Glomerular visceral epithelial cell (primary cell): ENCODE measurements at regions not wholly inside any gene's neighbourhood (a gene's known extent, or its start where the extent isn't known, plus 50 kb on each side); places are given as distances from the start of the nearest gene placed in this dataset.
"Not testable (repeated sequence)": the region's sequence is repeated elsewhere in the genome, so short reads cannot be mapped to it uniquely, and the experiment has no call there.

ENCODE experiments used
- DNase-seq: peaks from one replicate; pipeline ENCODE4 v3.0.0-alpha.2; 2016; ENCODE audit errors: extremely low spot score

DNA sequence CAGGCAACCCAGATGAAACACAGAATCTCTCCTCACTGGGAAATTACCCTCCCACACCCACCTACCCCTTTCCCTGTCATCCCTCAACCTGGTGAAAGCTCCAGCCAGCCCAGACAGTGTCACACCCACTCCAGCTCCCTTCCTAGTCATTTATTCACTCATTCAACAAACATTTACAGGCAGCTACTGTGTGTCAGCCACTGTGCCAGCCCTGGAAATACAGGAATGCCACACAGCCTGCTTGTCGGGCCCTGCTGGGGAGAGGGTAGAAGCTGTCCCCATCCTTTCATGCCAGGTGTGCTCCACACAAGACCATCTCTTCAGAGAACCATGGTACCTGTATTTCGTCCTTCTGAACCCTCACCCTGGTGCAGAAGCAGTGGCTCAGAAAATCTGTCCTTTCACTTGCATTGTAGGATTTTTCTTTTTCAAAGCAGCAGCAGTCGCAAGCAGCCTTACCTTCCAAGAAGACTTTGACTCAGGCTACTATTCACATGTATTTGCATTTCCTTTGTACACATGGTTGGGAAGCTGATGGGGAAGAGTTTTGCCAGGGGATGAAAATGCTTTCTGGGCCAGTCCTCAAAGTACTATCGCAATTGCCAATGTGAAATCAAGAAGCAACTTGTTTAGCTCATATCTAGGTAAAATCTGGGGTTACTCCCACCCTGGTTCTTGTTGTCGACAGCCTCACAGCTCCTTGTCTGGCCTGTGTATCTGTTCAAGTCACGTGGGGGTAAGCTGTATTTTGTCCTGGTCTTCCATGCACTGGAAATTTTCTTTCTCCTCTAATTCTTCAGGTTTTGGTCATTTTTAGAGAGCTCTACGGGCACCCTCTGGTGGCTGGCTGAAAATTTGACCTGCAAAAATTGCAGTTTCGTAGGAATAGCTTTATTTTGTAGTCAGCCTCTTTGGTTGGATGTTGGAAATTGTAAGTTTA is 147.4 kb upstream of the EGLN3 start:
- DNase-seq = peak; percentile 42

GRCh38 chr14:34097644-34098043 is 146.8 kb upstream of the EGLN3 start:
- no peak for DNase-seq

GRCh38 chr14:34094384-34094783 is 143.5 kb upstream of the EGLN3 start:
- DNase-seq = no peak

DNA sequence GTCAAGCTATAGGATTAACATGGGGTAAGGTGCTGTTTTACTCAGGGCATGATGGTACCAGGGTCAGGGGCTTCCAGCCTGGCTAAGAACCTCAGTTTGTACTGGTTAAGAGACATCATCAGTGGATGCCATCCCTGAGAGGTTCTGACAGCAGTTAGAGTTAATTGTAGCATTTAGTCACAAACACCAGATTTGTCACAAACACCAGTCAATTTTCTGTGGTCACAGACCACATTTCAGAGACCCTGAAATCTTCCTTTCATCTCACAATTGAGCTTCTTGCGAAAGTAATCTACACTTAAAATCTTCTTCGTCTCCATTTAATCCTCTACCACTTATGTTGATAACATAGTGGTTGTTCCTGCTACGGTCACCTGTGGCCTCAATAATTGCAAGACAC is 143.0 kb upstream of the EGLN3 start:
- DNase-seq = no peak

DNA sequence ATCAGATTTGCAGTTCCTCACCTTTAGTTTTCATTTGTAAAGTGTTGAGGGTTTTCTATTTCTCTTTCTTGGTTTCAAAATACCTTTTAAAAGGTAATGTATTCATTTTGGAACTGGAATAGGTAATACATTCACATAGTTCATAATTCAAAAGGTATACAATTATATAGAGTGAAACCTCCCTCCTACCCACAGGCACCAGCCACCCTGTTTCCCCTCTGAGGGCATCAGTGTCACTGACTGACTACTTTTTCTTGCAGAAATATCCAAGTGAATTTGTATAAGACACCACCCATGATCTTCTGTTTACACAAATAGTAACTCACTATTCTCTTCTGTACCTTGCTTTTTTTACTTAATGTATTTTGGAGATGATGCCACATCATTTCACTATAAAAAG is 139.6 kb upstream of the EGLN3 start:
- DNase-seq = no peak

GRCh38 chr14:34088914-34089313 is 138.0 kb upstream of the EGLN3 start:
- DNase-seq = no peak

- DNase-seq = no peak
These were observed 136.7 kb upstream of the EGLN3 start for GRCh38 chr14:34087571-34087970.

DNA sequence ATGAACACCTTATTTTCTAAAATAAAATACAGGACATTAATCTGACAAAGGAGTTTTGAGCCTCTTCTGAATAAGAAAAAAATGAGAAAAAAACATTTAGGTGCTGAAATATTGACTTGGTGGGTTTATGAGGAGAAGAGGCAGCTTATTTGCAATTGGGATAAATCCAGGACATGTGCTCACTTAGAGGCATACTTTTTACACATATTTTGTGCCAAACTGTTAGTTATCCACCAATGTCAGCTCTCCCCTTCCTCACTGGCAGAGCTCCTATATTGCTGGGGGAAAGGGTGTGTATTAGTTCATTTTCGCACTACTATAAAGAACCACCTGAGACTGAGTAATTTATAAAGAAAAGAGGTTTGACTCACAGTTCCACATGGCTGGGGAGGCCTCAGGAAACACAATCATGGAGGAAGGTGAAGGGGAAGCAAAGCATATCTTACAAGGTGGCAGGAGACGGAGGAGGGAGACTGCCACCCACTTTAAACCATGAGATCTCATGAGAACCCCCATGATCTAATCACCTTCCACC is 135.4 kb upstream of the EGLN3 start:
- no peak for DNase-seq

DNA sequence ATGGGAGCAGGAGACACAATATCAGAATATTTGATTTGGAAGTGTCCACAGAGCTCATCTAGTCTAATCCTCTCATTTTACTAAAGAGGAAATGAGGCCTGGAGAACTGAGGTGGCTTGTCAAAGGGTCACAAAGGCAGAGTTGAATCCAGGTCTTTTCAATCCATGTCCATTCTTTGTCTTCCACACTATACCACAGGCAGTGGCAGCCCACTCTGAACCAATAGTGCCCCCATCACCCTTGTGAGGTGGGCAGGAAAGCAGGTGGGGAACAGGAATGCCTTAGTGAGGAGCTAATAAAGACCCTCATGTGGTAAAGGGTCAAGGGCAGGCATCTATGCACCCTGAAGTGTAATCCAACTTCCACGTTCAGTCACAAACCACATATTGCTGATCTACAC is 134.8 kb upstream of the EGLN3 start:
- DNase-seq = no peak

GRCh38 chr14:34081576-34082136 is 130.8 kb upstream of the EGLN3 start:
- peak; percentile 23 for DNase-seq

DNA sequence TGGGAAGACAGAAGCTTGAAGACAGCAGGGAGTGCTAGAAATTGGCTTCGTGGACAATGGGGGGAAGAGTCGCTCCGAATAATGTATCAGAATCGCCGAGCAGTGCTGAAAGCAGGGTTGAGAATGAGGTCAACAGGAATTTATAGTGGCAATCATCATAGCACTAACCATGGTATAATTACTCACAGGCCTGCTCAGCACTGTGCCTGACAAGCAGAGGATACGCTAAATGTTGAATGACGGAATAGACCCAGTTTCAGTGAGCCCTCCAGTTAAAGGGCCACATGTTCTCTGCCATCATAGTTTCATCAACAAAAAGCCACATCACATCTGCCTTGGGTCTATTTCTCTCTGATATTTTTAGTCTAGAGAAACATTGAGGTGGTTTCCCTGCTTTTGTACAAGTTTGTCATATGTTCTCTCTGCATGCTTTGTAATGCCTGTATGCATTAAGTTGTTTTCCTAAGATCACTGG is 130.3 kb upstream of the EGLN3 start:
- DNase-seq = peak; percentile 26

GRCh38 chr14:34079643-34080042 is 128.8 kb upstream of the EGLN3 start:
- DNase-seq = not testable (repeated sequence)

- no peak for DNase-seq
These were observed 127.4 kb upstream of the EGLN3 start for GRCh38 chr14:34078117-34078743.

DNA sequence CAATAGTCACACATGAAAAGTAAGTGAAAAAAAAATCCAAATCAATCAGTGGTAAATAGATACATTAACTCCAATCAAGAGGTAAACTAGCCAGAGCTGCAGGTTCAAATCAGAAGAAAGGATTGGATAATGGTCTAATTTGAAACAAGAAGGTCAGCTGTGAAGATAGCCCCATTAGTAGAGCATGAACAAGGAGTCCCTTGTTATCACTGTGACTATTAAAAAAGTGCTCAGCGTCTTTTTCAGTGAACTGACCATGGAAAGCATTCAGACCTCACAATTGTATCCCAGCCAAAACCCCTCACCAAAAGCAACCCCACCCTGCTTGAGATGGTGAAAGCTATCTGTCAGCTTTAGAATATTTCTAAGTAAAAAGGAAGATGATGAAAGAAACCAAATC is 125.0 kb upstream of the EGLN3 start:
- no peak for DNase-seq

GRCh38 chr14:34075042-34075744 is 124.3 kb upstream of the EGLN3 start:
- DNase-seq = no peak

DNA sequence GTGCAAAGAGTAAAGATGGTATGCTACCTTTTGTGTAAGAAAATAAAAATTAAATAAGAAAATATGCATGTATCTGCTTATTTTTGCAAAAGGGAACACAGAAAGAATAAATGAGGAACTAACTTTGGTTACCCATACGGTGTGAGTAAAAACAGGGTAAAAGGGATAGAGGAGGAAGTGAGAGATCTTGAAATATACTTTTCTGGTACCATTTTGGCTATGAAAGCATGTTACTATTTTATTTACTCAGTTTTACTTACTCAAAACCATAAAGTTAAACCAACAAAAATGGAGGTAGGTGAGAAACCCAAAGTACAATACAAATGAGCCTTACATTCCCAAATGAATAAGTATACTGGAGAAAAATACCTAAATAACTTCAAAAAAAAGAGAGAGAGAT is 122.0 kb upstream of the EGLN3 start:
- no peak for DNase-seq

DNA sequence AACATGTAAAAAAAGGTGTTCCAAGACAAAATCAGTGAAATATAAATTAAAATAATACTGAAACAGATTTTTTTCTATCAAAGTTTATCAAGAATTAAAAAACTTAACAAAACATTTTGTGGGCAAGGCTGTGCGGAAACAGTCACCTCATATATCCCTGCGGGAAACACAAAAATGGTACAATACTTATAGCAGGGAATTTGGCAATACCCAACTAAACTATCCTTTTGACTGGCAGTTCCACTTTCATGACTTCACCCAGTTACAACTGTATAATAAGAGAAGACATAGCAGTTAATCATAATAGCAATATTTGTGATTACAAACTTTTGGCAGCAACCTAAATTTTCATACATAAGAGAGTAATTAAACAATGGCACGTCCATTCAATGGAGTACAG is 121.5 kb upstream of the EGLN3 start:
- DNase-seq = no peak

- DNase-seq = no peak
These were observed 120.1 kb upstream of the EGLN3 start for GRCh38 chr14:34070917-34071407.

- no peak for DNase-seq
These were observed 119.1 kb upstream of the EGLN3 start for GRCh38 chr14:34069854-34070582.

DNA sequence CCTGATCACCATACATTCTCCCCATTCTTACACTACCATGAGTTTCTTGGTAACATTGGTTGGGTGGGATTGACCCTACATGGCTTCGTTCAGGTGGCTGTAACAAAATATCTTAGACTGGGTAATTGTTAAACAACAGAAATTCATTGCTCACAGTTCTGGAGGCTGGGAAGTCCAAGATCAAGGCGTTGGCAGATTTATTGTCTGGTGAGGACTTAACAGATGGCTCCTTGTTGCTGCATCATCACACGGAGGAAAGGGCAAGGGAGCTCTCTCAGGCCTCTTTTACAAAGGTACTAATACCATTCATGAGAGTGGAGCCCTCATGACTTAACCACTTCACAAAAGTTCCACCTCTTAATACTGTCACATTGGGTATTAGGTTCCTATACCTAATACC is 116.7 kb upstream of the EGLN3 start:
- DNase-seq = no peak
